MM.1S (cell line): ENCODE measurements at regions not wholly inside any gene's neighbourhood (a gene's known extent, or its start where the extent isn't known, plus 50 kb on each side); places are given as distances from the start of the nearest gene placed in this dataset.

Experiments
- DNase-seq: peaks from one replicate; pipeline ENCODE4 v3.0.0-alpha.2; 2015
- H2AFZ ChIP-seq: fragments of 300-600 bp; sonication (generic); 2 replicates; pipeline ENCODE4 v1.6.0; 2016; ENCODE audit warnings: antibody characterized with exemption, low read length
- H3F3A ChIP-seq: fragments of 300-600 bp; sonication (generic); 2 replicates; pipeline ENCODE4 v1.6.1; 2016; ENCODE audit warnings: mild to moderate bottlenecking, antibody characterized with exemption, low read length, moderate library complexity, mixed read lengths; ENCODE audit not compliant: insufficient read depth
- H3K27ac ChIP-seq: fragments of 300-600 bp; sonication (generic); 2 replicates; pipeline ENCODE4 v1.5.1; 2016; ENCODE audit warnings: mild to moderate bottlenecking, low read length
- H3K27me3 ChIP-seq: fragments of 300-600 bp; sonication (generic); replicated peaks from 2 replicates; pipeline ENCODE4 v1.6.0; 2016; ENCODE audit warnings: low read length; ENCODE audit not compliant: insufficient read depth
- H3K36me3 ChIP-seq: fragments of 300-600 bp; sonication (generic); replicated peaks from 2 replicates; pipeline ENCODE4 v1.6.1; 2016; ENCODE audit warnings: mild to moderate bottlenecking, low read length, mixed read lengths; ENCODE audit not compliant: insufficient read depth
- H3K4me1 ChIP-seq: fragments of 300-600 bp; sonication (generic); 2 replicates; pipeline ENCODE4 v1.6.1; 2016; ENCODE audit warnings: low read length, mixed read lengths
- H3K4me2 ChIP-seq: fragments of 300-600 bp; sonication (generic); 2 replicates; pipeline ENCODE4 v1.6.0; 2016; ENCODE audit warnings: low read depth, low read length
- H3K4me3 ChIP-seq: fragments of 300-600 bp; sonication (generic); 2 replicates; pipeline ENCODE4 v1.5.1; 2016; ENCODE audit warnings: low read length, mixed read lengths
- H3K79me2 ChIP-seq: fragments of 300-600 bp; sonication (generic); 2 replicates; pipeline ENCODE4 v1.6.1; 2016; ENCODE audit warnings: mixed run types, low read length, mixed read lengths
- H3K9ac ChIP-seq: fragments of 300-600 bp; sonication (generic); 2 replicates; pipeline ENCODE4 v1.6.1; 2016; ENCODE audit warnings: low read length, mixed read lengths
- H3K9me2 ChIP-seq: fragments of 300-600 bp; sonication (generic); replicated peaks from 2 replicates; pipeline ENCODE4 v1.6.1; 2016; ENCODE audit warnings: mild to moderate bottlenecking, low read length, mixed read lengths; ENCODE audit not compliant: insufficient read depth
- H3K9me3 ChIP-seq: fragments of 300-600 bp; sonication (generic); replicated peaks from 2 replicates; pipeline ENCODE4 v1.6.1; 2016; ENCODE audit warnings: mild to moderate bottlenecking, low read length, mixed read lengths; ENCODE audit not compliant: insufficient read depth
- H4K20me1 ChIP-seq: fragments of 300-600 bp; sonication (generic); 2 replicates; pipeline ENCODE4 v1.6.1; 2016; ENCODE audit warnings: mild to moderate bottlenecking, low read length, moderate library complexity, mixed read lengths; ENCODE audit not compliant: insufficient read depth
- EZH2 ChIP-seq: fragments of 300-600 bp; sonication (generic); optimal IDR thresholded peaks from 2 replicates; pipeline ENCODE3; 2017; ENCODE audit warnings: low read depth, mild to moderate bottlenecking, antibody characterized with exemption, low read length, mixed read lengths
- EZH2phosphoT487 ChIP-seq: fragments of 300-600 bp; sonication (generic); IDR thresholded peaks from 2 replicates; pipeline ENCODE4 v1.6.1; 2018; ENCODE audit warnings: antibody characterized with exemption, low read length
- TF ChIP-seq, protein P1 (sequence below): fragments of 300-600 bp; sonication (generic); IDR thresholded peaks from 2 replicates; pipeline ENCODE4 v1.5.1; 2016; ENCODE audit warnings: antibody characterized with exemption, low read length, mixed read lengths

DNA sequence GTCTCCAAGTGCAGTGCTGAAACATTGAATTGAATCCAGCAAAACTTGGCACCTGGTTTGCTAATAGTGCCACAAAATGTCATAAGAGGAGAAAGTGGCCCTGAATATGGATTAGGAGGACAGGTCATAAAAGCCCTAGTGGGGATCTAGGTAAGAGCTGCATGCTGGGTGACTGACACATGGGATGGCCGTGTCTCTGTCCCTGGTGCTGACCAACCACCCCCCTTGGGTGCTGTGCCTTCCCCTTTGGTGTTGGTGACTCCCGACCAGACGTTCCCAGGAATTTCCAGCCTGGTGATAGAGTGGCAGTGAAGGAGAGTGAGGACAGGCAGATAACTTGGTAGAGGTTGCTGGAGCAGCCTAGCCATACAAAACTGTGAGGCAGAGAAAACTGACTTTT, 142.8 kb downstream of the VRK1 start:
- Histone ChIP-seq H3K4me2 (no peak overlapping the region), H3K27ac (no peak overlapping the region), H3K9me3 (no peaks in the 10 kb centered on the region), H3K4me3 (no peak overlapping the region), H2AFZ (no peak overlapping the region), H3K36me3 (no peaks in the 10 kb centered on the region), H3K79me2 (no peaks in the 10 kb centered on the region), H3K27me3 (no peaks in the 10 kb centered on the region), H4K20me1 (no peaks in the 10 kb centered on the region), H3K9me2 (no peaks in the 10 kb centered on the region), H3F3A (no peaks in the 10 kb centered on the region), H3K9ac (no peak overlapping the region), H3K4me1 (no peaks in the 10 kb centered on the region)
- TF ChIP-seq, protein P1, sequence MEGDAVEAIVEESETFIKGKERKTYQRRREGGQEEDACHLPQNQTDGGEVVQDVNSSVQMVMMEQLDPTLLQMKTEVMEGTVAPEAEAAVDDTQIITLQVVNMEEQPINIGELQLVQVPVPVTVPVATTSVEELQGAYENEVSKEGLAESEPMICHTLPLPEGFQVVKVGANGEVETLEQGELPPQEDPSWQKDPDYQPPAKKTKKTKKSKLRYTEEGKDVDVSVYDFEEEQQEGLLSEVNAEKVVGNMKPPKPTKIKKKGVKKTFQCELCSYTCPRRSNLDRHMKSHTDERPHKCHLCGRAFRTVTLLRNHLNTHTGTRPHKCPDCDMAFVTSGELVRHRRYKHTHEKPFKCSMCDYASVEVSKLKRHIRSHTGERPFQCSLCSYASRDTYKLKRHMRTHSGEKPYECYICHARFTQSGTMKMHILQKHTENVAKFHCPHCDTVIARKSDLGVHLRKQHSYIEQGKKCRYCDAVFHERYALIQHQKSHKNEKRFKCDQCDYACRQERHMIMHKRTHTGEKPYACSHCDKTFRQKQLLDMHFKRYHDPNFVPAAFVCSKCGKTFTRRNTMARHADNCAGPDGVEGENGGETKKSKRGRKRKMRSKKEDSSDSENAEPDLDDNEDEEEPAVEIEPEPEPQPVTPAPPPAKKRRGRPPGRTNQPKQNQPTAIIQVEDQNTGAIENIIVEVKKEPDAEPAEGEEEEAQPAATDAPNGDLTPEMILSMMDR: no peak
- TF ChIP-seq EZH2phosphoT487 (no peak), EZH2 (no peak)
- DNase-seq: no peak

DNA sequence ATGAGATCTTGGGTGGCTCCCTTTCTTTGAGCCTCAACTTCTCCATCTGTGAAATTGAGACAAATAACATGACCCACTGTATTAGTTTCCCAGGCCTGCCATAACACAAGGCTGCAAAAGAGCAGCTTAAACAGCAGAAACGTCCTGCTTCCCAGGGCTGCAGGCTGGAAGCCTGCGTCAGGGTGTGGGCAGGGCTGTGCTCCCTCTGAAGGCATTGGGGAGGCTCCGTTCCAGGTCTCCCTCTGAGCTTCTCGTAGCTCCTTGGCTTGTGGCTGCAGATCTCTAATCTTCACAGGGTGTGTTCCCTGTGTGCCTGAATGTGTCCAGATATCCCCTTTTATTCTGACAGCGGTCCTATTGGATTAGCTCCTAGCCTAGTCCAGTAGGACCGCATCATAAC, 147.1 kb downstream of the VRK1 start:
- H2AFZ ChIP-seq: no peak overlapping the region
- no peak for TF ChIP-seq EZH2phosphoT487
- TF ChIP-seq, protein P1: no peak
- no peak for TF ChIP-seq EZH2
- no peak overlapping the region for H3K27ac ChIP-seq
- no peaks in the 10 kb centered on the region for H3K4me1 ChIP-seq
- H3K9ac ChIP-seq: no peak overlapping the region
- H3K9me3 ChIP-seq: no peaks in the 10 kb centered on the region
- H3K9me2 ChIP-seq: no peaks in the 10 kb centered on the region
- H4K20me1 ChIP-seq: no peaks in the 10 kb centered on the region
- H3K4me2 ChIP-seq: no peak overlapping the region
- no peaks in the 10 kb centered on the region for H3K36me3 ChIP-seq
- no peaks in the 10 kb centered on the region for H3F3A ChIP-seq
- H3K27me3 ChIP-seq: no peaks in the 10 kb centered on the region
- no peaks in the 10 kb centered on the region for H3K79me2 ChIP-seq
- no peak overlapping the region for H3K4me3 ChIP-seq
- DNase-seq: no peak

DNA sequence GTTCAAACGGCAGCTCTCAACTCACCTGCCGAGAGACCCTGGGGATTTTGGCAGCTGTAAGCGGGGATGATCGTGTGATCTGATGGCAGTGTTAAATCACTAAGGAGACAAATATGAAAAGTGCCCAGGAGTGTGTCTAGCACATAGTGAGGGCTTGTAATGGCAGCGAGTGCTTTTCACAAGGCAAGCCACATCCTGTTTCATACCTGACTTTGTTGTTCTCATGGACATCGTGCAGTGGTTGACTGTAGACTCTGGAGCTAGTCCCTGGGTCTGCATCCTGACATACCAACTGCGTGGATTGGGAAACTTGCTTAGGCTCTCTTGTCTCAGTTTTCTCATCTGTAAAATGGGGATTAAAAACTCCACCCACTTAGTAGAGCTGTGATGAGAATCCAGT, 148.5 kb downstream of the VRK1 start:
- Histone ChIP-seq H3K4me1 (no peaks in the 10 kb centered on the region), H3K36me3 (no peaks in the 10 kb centered on the region), H3K27ac (no peak overlapping the region), H3K4me2 (no peak overlapping the region), H3K79me2 (no peaks in the 10 kb centered on the region), H3K9ac (no peak overlapping the region), H3F3A (no peaks in the 10 kb centered on the region), H3K27me3 (no peaks in the 10 kb centered on the region), H3K9me2 (no peaks in the 10 kb centered on the region), H3K9me3 (no peaks in the 10 kb centered on the region), H4K20me1 (no peaks in the 10 kb centered on the region), H3K4me3 (no peak overlapping the region), H2AFZ (no peak overlapping the region)
- DNase-seq: no peak
- TF ChIP-seq, protein P1: no peak
- TF ChIP-seq EZH2phosphoT487 (no peak), EZH2 (no peak)

DNA sequence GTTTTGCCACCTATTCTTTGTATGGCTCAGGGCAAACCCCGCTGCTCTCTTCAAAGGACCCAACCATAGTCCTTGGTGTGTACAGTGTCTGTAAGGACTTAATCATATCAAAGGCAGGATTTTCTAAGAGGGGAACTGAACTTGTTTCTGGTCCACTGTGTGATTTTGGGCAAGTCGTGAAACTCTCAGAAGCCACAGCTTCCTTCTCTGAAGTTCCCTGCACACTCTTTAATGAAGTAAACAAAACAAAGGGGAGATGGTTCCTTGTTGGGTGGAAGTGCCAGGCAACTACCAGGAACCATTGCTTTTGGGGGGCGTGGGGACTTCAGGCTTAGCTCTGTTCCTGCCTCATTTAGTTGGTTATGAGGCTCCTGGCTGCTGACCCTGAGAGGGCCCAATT, 152.4 kb downstream of the VRK1 start:
- Histone ChIP-seq H3K4me2 (no peak overlapping the region), H3K4me3 (no peak overlapping the region), H3K27me3 (no peaks in the 10 kb centered on the region), H4K20me1 (no peaks in the 10 kb centered on the region), H3K9me2 (no peaks in the 10 kb centered on the region), H3K9ac (no peak overlapping the region), H2AFZ (no peak overlapping the region), H3K27ac (no peak overlapping the region), H3K4me1 (no peaks in the 10 kb centered on the region), H3K36me3 (no peaks in the 10 kb centered on the region), H3K79me2 (no peaks in the 10 kb centered on the region), H3F3A (no peaks in the 10 kb centered on the region), H3K9me3 (no peaks in the 10 kb centered on the region)
- DNase-seq: no peak
- TF ChIP-seq EZH2 (no peak), EZH2phosphoT487 (no peak)
- TF ChIP-seq, protein P1: no peak
